CD4-positive, alpha-beta T cell treated with Interleukin-15 for 1 hour (primary cell): ENCODE measurements at regions not wholly inside any gene's neighbourhood (a gene's known extent, or its start where the extent isn't known, plus 50 kb on each side); places are given as distances from the start of the nearest gene placed in this dataset.
A peak's percentile ranks its signal among the peaks of the same experiment; 100 is the strongest.

Experiments used
- DNase-seq: peaks from one replicate; pipeline ENCODE4 v3.0.0-alpha.2; 2020

DNA sequence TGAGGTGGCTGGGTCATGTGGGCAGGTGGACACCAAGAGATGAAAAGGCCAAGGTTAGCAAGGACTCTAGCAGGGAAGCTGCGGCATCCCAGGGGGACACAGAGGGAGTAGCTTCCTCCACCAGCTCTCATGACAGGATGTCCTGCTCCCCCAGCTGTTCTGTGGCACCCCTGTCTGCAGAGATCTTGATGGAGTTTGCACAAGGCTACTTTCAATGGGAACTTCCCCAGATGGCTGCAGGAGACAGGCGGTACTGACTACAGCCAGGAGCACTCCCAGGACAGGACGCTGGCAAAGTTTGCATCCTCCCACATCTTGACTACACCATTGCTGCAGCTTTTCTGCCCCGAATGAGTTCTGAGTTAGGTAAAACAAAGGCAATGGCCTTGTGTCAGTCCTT is 312.8 kb downstream of the TLE4 start:
- DNase-seq, result no peak

DNA sequence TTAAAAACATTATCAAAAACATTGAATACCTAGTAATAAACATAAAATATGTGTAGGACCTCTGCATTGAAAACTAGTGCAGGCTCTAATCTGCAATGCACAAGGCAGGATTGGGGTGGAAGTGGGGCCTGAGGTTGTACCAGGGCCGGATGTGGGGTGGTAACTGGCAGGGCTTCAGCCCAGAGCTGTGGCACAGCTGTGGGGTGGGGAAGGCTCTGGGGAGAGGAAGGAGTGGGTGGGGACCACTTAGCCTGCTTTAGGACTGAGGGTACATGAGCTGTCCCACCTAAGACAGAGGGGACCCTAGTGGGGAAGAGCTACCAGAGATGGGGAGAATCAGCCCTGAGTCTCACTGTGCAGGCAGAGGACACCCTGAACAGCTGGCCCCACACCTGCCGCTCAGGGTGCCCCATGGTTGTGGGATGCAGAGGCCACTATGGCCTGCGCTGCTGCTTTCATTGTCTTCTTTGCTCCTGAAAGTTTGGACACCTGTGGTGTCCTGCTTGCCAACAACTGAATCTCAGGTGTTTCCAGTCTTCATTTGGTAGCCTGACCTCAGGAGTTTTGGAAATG is 311.4 kb downstream of the TLE4 start:
- DNase-seq, result peak; percentile 54

DNA sequence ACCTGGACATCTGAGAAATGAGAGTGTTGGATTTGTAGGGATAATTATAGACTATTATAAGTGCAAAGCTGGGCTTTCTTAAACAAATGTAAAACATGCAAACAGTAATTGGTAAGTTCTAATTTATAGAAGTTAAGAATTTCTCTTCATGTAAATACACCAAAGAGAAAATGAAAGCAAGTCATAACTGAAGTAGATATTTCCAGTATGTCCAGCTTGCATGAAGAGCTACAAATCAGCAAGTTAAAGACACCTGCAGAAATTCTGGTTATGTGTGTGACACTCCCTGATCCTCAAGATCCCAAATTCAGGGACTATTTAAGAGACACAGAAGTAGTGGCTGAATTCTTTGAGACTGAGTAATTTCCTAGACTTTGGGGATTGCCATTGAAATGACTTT is 308.9 kb downstream of the TLE4 start:
- no peak for DNase-seq

DNA sequence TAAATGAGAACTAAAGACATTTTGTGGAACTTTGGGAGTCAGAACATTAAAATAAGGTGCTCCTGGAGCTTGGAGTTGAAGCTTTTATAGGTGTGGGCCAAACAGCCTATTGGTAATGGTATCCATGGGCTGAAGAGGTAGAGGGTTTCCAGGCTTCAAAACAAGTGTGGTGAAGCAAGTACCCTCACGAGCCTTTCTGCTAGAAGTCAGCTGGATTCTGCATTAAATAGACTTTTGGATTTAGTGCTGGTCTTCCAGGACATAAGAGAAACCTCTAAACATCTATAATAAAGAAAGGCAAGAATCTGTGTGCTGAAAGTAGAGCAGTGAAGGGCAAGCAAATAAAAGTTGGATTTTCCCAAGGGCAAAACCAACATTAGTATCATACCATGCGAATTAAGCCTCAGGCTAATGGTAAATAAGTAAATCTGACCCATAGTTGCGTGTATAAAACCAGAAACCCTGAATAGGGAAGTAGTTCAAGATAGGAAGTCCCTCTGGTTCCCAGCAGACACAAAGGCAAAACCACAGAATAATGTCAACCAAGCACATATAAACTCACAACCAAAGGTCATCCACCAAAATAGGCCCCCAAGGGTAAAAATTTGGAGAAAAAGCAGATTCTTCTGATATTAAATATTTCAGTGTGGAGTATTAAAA is 306.3 kb downstream of the TLE4 start:
- no peak for DNase-seq

DNA sequence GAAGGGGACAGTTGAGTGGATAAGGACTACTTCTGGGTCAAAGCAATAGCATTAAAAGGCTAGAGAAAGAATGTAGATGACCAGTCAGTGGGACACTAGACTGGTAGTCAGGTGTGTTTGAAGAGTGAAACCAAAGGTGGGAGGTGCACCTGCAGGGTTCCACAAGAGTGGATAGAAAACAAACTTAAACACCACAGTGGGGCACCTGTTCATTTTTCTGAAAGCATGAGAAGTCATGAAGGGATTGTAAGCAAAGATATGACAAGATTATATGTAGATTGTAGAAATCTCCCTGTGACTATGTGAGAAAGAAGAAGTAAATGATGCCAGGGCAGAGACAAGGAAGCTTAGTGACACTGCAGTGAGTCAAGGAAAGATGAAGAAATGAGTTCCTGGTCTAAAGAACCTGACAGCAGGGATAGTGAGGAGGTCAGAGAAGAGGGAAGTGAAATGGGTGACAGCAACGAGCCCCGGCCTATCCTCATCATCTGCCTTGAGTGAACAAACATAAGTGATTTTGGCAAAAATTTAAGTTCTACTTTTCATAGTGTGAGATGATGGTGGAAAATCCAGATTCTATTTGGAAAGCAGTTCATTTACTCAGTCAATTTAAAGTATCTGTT is 296.9 kb downstream of the TLE4 start:
- DNase-seq, result peak; percentile 65

DNA sequence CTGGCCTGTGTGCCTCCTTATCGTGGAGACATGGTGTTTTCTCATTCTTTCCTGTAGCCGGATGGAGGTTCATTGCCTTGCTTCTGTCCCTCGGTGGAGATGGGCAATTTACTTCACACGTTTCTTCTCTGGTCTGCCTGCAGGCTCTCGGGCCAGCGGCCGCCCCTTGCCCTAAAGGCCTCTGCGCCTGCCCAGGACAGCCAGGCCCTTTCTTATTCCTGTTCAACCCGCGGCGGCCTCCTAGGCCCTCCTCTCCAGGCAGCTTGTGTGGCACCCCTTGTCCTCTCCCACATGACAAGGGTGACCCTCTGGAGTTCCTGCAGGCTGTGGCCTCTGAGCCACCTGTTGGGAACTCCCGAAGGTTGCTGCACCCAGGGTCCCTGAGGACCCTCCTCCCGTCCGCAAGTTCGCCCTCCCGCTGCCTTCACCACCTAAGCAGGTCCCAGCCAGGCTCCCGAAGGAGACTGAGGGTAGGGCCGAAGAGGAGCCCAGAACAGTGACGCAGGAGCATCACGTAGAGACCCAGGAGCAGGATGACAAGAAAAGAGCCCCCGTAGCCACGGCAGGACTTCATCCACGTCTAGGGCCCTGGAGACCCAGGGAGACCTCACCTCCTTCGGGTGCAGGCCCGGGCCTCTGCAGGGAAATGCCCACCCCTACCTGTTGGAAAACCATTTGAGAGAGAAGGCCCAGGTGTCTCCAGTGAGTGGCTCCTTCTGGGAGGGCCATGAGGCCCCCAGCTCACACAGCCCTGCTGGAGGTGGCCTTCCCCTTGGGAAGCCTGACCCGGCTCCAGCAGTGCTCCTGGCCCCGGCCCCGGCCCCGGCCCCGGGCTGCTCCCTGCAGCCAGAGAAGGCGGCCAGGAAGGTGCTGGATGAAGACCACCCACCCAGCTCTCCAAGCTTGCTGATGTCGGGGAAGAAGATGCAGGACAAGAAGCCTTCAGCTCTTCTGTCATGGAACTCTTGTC is 291.4 kb downstream of the TLE4 start:
- no peak for DNase-seq

DNA sequence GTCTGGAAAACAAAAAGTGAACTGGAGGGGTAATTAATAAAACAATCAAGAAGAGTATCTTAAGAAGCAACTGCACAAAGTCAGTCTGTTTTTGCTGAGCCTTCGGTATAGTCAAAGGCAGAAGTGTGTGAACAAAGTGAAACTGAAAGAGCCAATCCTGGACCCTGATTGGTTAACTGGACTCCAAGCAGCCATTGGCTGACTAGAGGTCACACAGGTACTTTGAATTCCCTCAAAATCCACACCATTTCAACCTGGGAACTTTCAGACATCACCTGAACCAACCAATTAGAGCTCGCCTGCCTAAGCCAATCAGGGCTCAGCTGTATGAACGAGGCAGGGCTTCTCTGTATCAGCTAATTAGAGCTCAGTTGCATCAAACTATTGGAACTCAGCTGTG is 286.7 kb downstream of the TLE4 start:
- peak; percentile 24 for DNase-seq

DNA sequence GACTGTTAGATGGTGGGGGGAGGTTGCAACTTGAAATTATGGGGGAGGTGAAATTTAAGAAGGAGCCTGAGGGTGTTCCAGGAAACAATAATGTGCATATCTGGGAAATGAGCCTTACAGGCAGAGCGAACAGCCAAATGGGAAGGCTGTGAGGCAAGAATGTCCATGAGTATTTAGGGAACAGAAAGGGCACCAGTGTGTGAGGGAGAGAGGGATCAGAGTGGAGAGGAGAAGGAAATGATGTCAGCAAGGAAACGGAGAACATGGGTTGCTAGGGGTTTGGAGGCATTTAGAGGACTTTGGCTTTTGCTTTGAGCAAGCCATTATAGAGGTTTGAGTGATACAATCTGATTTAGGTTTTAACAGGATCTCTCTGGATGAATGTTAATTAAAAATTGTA is 285.4 kb downstream of the TLE4 start:
- no peak for DNase-seq

DNA sequence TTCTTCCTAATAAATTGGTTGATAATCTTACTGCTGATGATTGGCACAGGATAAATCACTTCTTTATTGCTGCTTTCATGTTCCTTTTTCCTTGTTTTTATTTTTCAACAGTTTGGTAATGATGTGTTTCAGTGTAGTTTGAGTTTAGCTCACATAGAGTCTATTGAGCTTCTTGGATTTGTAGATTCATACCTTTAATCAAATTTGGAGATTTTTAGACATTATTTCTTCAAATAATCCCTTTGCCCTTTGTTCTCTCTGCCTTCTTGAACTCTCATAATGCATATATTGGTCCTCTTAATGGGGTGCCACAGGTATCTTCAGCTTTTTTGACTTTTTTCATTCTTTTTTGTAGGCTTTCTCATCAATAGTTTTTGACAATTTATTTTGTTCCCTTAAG is 275.3 kb downstream of the TLE4 start:
- DNase-seq, result no peak

DNA sequence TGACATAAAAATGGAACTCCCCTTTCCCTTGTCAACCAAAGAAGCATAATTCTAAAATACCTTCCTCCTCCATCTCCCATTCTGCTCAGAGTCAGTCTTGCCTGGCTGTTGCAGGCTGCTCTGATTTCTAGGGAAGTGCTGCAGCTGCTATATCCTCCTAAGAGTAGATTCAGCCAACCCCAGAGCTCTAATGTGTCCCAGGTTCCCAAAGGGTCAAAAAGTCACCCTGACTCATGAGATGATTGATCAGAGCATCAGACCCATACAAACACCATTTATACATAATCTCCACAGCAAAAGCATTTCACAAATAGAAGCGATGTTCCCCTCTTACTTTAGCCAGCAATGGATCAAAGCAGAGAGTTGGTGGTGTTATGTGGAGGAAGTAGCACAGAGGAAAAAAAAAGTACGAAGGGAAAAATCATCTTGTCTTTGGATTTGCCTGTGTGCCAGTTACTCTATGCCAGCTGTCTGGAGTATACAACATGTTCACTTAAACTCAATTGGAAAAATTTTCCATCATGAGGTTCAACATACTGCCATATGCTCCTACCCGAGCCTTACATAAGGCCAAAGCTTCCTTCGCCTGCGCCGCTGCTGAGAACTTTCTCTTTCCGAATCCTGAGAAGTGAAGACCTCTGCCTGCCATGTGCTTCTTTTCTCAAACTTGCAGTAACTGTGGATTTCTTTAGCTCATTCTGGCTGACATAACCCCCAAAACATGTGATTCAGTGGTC is 258.0 kb downstream of the TLE4 start:
- DNase-seq, result no peak

DNA sequence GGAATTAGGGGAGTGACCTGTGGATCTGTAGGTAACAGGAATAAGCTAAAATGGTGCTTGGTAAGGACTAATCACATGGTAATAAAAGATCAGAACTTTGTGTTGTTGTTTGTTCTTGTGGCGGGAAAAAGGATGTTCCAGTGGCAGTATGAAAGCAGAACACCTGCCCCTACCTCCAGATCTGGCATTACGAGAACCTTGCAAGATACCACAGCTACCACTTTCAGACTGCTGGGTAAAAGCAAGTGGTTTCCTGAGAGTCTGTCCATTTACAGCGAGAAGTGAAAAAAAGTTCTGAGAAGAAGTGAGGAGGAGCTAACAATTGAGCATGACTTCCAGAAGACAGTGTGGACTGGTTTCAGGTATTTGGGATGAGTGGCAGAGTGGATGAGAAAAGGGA is 252.5 kb downstream of the TLE4 start:
- DNase-seq, result no peak

DNA sequence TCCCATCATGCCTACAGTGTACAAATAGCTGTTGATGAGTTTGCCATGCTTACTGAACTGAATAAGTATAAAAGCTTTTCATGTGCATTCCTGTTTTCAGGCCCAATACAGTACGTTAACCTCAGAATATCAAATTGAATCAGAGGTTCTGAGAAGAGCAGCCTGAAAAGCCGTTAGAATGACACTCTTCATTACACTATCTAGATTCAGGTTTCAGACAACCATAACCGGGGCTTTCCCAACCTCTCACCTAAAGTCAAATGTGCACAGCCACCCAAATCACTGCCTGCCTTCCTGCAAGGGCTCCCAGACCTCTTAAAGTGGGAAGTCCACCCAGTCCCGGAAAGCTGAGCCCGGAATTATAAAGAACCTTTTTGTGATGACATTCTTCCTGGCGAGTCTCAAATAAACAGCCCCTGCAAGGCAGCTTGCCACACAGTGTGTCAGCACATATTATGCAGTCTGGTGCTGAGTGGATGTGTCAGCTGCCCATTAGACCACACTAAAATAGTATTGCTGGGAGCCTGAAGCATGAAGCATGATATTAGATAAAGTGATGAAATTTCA is 245.8 kb downstream of the TLE4 start:
- DNase-seq, result no peak

DNA sequence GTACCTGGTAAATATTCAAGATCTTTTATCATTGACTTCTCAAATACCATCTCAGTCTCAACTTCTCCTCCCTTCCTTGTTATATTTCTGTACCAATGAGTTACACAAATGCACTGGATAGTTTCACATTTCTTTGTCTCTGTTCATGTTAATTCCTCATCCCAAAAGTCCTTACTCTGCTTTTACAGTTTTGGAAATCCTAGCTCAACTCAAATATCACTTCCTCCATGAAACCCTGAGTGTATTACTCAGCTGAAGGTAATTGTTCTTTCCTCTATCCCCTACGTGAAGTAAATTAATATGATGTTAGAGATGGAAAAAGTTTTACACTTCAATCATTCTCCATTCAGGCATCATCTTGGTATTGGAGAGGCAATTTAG is 241.5 kb downstream of the TLE4 start:
- no peak for DNase-seq

DNA sequence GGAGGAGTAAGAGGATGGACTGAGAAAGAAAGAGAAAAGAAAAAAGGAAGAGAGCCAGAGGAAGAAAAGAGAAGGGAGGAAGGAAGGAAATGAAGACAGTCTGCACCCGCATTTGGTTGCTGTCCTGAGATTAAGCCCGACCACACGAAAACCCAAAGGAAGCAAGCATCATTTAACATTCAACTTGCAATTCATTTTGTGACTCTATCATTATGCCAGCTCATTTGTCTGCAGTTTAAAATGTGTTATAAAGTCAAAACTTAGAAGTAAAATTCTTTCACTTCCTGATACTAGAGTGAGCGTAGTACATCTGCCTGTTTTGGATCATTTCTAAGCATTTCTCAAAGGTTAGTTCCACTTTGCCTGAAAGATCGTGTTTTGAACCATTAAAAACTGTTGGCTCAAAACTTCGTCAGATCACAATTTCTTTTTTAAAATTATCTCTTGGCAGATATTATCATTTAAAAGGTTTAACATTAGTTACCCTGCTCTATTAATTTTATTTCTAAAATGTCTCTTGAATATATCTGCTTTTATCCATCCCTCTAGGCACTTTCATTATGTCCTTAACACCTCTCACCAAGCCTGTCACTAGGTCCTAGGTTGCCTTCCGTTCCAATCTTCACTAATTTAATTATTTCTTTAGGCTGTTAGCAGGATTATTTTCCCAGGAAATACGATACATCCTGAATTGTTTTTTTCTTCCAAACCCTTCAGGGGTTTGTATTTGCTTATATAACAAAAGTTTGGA is 240.9 kb downstream of the TLE4 start:
- no peak for DNase-seq

DNA sequence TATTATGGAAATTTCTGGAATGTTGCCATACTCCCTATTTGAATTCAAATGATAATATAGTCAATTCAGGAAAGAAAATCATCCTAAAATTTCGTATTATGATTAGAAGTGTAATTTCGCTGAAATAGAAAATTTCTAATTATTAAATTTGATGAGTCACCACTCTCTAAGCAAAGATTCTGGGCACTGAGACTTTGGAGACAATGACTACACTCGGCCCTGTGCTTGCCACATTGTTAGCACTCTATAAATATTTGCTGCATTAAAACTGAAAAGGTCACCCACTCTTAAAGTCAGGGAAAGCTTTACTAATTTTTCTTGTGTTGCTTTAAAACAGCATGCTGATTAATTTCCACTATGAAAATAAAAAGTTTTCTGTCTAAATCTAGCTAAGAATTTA is 240.3 kb downstream of the TLE4 start:
- DNase-seq, result no peak

DNA sequence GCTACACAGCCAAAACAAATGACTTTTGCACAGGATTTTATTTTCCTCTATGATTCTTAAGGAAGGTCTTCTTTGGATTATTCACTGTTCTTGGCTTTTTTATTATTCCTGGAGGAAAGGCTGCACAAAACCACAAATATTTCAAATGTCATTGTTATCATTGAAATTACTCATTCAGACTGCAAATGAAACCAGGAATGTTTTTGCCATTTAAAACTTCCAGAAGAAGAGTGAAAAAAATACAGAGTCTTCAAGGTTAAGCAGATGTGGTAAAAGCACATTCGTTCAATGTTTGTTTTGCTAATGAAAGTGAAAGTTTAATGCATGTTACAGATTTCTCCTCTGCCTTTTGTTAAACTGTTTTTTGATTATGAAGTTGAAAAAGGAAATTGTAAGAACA is 238.2 kb downstream of the TLE4 start:
- no peak for DNase-seq

DNA sequence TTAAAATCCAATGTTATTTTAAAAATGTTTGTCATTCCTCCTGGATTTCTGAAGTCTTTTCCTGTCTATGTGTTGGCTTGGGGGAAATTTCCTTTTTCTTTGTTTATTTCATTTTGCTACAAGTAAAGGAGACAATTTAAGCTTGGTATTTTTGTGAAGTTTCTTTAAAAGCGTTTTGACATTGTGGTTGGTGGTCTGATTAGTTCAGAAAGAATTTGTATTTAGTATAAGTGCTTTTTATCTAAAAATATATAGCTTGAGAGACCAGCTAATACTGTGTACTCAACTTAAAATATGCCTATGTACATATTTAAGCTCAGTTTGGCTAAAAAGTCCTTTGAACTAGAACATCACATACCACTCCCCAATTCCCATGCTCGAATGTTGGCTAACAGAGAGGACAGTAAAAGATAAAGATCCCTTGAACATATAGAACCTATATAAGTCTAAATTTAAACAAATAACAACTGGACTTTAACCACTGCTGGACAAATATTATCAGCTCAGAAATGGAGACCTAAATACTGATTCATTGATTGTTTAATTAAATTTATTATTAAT is 237.6 kb downstream of the TLE4 start:
- no peak for DNase-seq

DNA sequence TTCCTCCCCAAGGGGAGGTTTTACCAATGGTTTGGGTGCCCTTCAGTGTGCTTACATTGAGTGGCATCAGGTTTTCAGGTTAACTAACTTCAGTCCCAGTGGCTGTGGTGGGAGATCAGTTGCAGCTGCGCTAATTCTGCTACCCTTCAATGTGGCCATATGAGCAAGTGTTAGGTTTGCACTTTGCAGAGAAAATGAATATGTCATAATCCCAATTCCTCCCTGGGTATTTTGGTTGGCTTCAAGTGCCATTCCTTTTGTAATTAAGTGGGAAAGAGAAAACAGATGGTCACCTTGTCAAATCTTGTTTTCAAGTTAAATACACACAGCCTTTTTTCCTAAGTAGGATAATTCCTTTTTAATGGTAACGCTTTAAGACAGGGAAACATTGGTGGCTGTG is 236.2 kb downstream of the TLE4 start:
- no peak for DNase-seq

DNA sequence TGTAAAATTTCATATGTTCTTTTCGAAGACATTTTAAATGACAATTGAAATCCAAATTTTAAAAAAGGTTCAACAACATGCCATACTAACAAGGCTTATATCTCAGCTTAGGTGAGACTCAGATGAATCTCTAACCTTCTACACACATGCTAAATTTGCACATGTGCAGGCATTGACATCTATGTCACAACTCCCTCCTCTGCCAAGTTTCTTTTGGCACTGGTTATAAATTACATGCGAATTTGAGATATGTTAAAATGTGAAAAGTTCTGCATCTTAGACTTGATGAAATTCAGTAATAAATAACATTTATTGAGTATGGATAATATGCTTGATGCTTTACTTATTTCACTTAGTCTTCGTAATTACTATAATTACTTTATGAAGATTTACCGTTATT is 234.3 kb downstream of the TLE4 start:
- DNase-seq, result no peak

DNA sequence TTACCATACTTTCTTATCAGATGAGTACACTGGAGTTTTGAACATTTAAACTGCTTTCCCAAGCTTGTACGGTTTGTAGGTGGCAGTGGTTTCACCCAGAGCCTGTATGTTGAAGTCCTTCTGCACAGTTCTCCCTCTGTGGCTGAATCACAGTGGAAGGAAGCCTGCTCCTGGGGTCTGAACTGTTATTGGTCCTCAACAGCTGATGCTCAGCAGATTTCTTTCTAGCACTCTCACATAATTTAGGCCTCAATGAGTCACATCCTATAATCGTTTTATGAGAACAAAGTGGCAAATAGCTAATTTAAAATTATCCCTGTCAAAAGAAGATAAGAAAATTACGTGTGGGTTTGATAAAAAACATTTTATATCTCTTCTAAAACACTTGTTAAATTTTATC is 229.7 kb downstream of the TLE4 start:
- DNase-seq, result no peak

DNA sequence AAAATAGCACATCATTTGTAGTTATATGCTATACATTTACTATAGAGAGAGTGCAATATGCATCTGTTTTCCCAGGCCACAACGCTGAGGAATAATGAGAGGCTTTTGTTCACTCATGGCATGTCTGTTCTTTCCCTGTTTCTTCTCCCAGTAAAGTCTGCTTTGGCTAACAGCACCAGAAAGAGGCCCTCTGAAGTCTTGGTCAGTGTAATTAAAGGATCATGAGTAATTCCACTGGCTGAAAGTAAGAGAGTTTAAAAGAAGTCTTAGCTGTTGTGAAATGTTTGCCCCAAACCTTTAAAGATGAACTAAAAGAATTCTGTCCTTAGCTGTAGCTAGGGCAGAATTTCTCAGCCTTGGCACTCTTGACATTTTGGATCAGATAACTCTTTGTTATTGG is 228.8 kb downstream of the TLE4 start:
- DNase-seq, result no peak
